Left ventricle myocardium inferior (tissue), 1 donor: ENCODE measurements at regions not wholly inside any gene's neighbourhood (a gene's known extent, or its start where the extent isn't known, plus 50 kb on each side); places are given as distances from the start of the nearest gene placed in this dataset.

ENCODE experiments used
- DNase-seq: peaks from one replicate; pipeline ENCODE4 v3.0.0-alpha.2; 2020
- H3K27ac ChIP-seq: fragments of 200-600 bp; replicated peaks from 2 replicates; pipeline ENCODE4 v1.8.0; 2021
- H3K27me3 ChIP-seq: fragments of 200-600 bp; 2 replicates; pipeline ENCODE4 v1.8.0; 2021; ENCODE audit warnings: low read depth
- H3K36me3 ChIP-seq: fragments of 200-600 bp; 2 replicates; pipeline ENCODE4 v1.8.0; 2021
- H3K4me1 ChIP-seq: fragments of 200-600 bp; 2 replicates; pipeline ENCODE4 v1.8.0; 2021
- H3K4me3 ChIP-seq: fragments of 200-600 bp; 2 replicates; pipeline ENCODE4 v1.8.0; 2021; ENCODE audit warnings: mild to moderate bottlenecking, moderate library complexity
- H3K9me3 ChIP-seq: fragments of 200-600 bp; replicated peaks from 2 replicates; pipeline ENCODE4 v1.8.0; 2021
- intact Hi-C: fragments of 100-400 bp; cut with micrococcal nuclease; formaldehyde crosslinking; loops from one replicate; pipeline ENCODE4 v1.11.0; 2022
- TF ChIP-seq, protein P1 (sequence below): fragments of 200-600 bp; IDR thresholded peaks from 2 replicates; pipeline ENCODE4 v1.8.0; 2021; ENCODE audit warnings: antibody characterized with exemption, mild to moderate bottlenecking, borderline replicate concordance
- donor health status: DM: no; HTN: yes; CAD: no; lungs with severe emphysema.

DNA sequence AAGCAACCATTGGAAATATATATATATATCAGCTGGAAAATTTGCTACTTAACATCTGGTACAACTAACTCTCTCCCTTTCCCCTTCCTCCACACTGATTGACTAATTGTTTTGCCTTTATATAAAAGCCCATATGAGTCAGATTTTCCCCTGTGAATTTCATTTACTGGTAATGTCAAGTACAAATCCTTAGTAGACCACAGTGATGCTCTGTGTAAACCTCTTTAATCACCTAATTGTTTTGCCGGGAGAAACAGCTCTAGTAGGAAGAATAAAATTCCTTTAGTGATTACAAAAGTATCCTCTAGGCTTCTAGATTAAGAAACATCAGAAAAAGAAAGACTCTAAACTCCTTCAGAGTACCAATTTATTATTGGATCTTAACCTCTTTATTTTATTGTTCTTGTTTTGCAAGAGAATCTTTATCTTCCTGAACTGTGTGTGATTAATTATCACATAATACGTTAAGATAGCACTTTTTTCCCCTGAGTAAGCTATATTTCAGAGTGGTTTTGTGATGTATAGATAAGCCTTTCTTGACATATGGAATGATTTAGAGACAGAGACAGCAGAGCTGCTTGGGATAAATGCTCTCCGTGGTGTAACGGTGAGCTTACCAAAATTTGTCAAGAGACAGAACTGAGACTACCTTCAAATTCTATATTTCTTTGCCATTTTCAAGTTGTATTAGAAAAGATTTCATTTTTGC lies 1606.4 kb upstream of the TENM3 start:
- Histone ChIP-seq H3K4me3 (no peak overlapping the region), H3K4me1 (no peaks in the 10 kb centered on the region), H3K27me3 (no peaks in the 10 kb centered on the region), H3K27ac (no peak overlapping the region), H3K36me3 (no peaks in the 10 kb centered on the region), H3K9me3 (no peaks in the 10 kb centered on the region)
- intact Hi-C loops = no loop called here
- no peak for DNase-seq
- TF ChIP-seq, protein P1, sequence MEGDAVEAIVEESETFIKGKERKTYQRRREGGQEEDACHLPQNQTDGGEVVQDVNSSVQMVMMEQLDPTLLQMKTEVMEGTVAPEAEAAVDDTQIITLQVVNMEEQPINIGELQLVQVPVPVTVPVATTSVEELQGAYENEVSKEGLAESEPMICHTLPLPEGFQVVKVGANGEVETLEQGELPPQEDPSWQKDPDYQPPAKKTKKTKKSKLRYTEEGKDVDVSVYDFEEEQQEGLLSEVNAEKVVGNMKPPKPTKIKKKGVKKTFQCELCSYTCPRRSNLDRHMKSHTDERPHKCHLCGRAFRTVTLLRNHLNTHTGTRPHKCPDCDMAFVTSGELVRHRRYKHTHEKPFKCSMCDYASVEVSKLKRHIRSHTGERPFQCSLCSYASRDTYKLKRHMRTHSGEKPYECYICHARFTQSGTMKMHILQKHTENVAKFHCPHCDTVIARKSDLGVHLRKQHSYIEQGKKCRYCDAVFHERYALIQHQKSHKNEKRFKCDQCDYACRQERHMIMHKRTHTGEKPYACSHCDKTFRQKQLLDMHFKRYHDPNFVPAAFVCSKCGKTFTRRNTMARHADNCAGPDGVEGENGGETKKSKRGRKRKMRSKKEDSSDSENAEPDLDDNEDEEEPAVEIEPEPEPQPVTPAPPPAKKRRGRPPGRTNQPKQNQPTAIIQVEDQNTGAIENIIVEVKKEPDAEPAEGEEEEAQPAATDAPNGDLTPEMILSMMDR = no peak

DNA sequence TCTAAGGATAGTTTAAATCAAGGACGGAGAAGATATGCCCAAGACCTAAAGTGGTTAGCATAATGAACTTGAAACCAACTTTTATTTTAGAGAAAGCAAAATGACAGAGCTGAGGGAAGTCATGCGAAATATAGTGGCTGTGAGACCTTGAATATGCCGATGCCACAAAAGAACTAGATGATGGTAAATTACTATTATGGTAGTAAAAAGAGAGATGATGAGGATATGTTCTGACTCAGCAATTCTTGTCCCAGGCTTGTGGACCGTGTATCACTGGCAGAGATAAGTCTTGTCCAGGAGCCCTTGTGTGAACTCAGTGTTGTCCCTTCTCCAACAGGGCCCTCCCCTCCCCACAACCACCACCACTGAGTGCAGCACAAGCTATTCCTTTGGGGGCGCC lies 1605.6 kb upstream of the TENM3 start:
- intact Hi-C loops = no loop called here

DNA sequence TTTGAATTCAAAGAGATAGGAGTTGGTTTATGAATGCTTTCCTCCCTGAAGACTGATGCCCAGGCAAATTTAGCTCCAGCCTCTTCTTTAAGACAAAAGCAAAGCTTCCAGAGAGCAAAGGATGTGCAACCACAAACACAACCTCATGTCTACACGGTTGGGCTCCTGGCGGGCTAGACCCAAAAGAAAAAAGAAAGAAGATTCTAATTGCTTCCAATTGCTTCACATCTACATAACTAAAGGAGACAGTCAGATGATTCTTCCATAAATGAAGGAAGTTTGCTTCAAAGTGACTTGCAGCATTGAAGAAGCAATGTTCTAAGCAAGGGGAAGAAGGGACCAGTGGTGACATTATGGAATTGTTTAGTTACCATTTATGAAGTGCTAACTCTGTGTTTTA lies 1603.0 kb upstream of the TENM3 start:
- H3K27me3 ChIP-seq = no peaks in the 10 kb centered on the region
- TF ChIP-seq, protein P1 = no peak
- DNase-seq = no peak
- no peak overlapping the region for H3K4me3 ChIP-seq
- no peaks in the 10 kb centered on the region for H3K36me3 ChIP-seq
- no peak overlapping the region for H3K27ac ChIP-seq
- no peaks in the 10 kb centered on the region for H3K9me3 ChIP-seq
- H3K4me1 ChIP-seq = no peaks in the 10 kb centered on the region
- intact Hi-C loops = no loop called here

More for the DNA sequence above, 1605.6 kb upstream of the TENM3 start:
- TF ChIP-seq, protein P1 = no peak
- H3K4me1 ChIP-seq = no peaks in the 10 kb centered on the region
- no peak overlapping the region for H3K4me3 ChIP-seq
- no peaks in the 10 kb centered on the region for H3K27me3 ChIP-seq
- no peak overlapping the region for H3K27ac ChIP-seq
- DNase-seq = no peak
- no peaks in the 10 kb centered on the region for H3K36me3 ChIP-seq
- no peaks in the 10 kb centered on the region for H3K9me3 ChIP-seq

DNA sequence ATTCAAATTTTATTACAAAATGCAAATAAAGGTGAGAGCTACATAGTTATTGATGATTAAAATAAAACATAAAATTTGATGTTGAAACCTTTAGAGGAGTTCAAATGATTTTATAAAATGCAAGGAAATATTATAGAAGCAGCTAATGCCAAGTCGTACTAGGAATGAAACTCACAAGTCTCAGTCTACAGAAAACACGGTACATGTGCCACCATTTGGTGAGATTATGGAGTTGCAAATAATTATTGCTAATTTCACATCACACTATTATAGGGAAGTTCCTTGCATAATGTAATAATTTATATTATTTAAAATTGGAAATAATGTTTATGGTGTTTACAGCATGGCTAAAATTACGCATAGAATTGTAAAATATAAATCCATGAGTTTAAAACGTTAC lies 1601.7 kb upstream of the TENM3 start:
- Histone ChIP-seq H3K27ac (no peak overlapping the region), H3K9me3 (no peaks in the 10 kb centered on the region), H3K4me1 (no peaks in the 10 kb centered on the region), H3K4me3 (no peak overlapping the region), H3K36me3 (no peaks in the 10 kb centered on the region), H3K27me3 (no peaks in the 10 kb centered on the region)
- DNase-seq = no peak
- TF ChIP-seq, protein P1 = no peak
- intact Hi-C loops = no loop called here

GRCh38 chr4:180642732-180643131 lies 1600.5 kb upstream of the TENM3 start:
- Histone ChIP-seq H3K4me3 (no peak overlapping the region), H3K27me3 (no peaks in the 10 kb centered on the region), H3K4me1 (no peaks in the 10 kb centered on the region), H3K36me3 (no peaks in the 10 kb centered on the region), H3K9me3 (no peaks in the 10 kb centered on the region), H3K27ac (no peak overlapping the region)
- intact Hi-C loops = no loop called here
- DNase-seq = no peak
- TF ChIP-seq, protein P1 = no peak
